Adrenal gland (tissue), 5 donors: ENCODE measurements at regions not wholly inside any gene's neighbourhood (a gene's known extent, or its start where the extent isn't known, plus 50 kb on each side); places are given as distances from the start of the nearest gene placed in this dataset.

Source experiments
- POLR2A ChIP-seq, 2 donors: fragments of 450-650 bp; IDR thresholded peaks; one replicate each; pipeline ENCODE4 v1.6.1; 2017; ENCODE audit warnings: antibody characterized with exemption in 2 of 2, mild to moderate bottlenecking in 2 of 2, moderate library complexity in 1 of 2
- TF ChIP-seq, protein P1 (sequence below), 6 experiments: fragments of 450-650 bp in 4 of 6; fragments of 200-600 bp in 2 of 6; sonication (generic) in 1 of 6; IDR thresholded peaks; 1 replicate in 5 of 6; 2 replicates in 1 of 6; pipeline versions ENCODE4 v1.5.1 to v1.8.0; 2016 to 2021; ENCODE audit warnings: antibody characterized with exemption in 6 of 6, mild to moderate bottlenecking in 2 of 6, moderate library complexity in 1 of 6
- donor health status: DM: no; HTN: no; CAD: no.

DNA sequence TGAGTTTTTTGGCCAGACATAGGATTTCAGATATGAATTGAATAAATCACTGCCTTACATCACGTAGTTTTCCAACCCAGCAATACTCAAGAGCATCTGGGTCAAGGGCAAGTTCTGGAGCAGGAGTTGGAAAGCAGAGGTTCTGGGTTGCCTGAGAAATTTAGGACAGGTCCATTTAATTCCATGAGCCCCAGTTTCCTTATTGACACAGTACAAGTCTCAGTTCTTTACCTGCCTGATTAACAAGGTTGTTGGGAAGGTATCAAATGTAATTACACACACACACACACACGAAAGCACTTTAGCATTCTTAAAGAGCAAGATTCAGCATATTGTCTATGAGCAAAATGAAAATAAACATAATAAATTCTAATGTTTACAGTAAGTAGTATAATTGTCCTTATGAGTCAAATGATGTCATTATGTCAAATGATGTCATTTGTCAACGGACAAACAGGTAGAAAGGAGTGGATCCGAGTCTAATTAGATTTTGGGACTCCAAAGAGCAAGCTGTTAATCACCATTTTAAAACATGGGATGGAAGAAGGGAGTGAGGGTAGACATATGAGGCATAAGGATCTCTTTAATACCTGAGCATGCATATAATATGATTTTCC lies 268.4 kb upstream of the ARGLU1 start:
- TF ChIP-seq, protein P1, sequence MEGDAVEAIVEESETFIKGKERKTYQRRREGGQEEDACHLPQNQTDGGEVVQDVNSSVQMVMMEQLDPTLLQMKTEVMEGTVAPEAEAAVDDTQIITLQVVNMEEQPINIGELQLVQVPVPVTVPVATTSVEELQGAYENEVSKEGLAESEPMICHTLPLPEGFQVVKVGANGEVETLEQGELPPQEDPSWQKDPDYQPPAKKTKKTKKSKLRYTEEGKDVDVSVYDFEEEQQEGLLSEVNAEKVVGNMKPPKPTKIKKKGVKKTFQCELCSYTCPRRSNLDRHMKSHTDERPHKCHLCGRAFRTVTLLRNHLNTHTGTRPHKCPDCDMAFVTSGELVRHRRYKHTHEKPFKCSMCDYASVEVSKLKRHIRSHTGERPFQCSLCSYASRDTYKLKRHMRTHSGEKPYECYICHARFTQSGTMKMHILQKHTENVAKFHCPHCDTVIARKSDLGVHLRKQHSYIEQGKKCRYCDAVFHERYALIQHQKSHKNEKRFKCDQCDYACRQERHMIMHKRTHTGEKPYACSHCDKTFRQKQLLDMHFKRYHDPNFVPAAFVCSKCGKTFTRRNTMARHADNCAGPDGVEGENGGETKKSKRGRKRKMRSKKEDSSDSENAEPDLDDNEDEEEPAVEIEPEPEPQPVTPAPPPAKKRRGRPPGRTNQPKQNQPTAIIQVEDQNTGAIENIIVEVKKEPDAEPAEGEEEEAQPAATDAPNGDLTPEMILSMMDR (IDR thresholded peaks at IDR 0.05) = no peak
- no peak for TF ChIP-seq POLR2A (IDR thresholded peaks at IDR 0.05)
